ENCODE measurements at regions not wholly inside any gene's neighbourhood (a gene's known extent, or its start where the extent isn't known, plus 50 kb on each side); places are given as distances from the start of the nearest gene placed in this dataset.

GRCh38 chr12:112574896-112575558 is 156.3 kb downstream of the PTPN11 start:
- H3K9me1 ChIP-seq (ENCODE audit: insufficient read depth, low read length): no peaks in the 10 kb centered on the region
- no TSS peak for BruUV-seq (replicated peaks)
- no peak overlapping the region for H3K18ac ChIP-seq (ENCODE audit: low read depth, low read length)
- no peak overlapping the region for H3K4me3 ChIP-seq (ENCODE audit: insufficient read depth, low read depth, low read length)
- H2AK9ac ChIP-seq (replicated peaks; ENCODE audit: low read depth, low read length, poor library complexity): no peak overlapping the region
- WGBS, 2 experiments (ENCODE audit: extremely low coverage in 2 of 2, insufficient read length in 1 of 2): 2% methylated on average over 12 of the region's 42 CpGs; no CpG with 5 or more reads in 1 of the 2 experiments
- H2BK15ac ChIP-seq (ENCODE audit: low read depth, low read length): no peak overlapping the region
- intact Hi-C loops (cut with micrococcal nuclease): no loop called here
- no peak overlapping the region for H2BK5ac ChIP-seq (ENCODE audit: low read depth, low read length, poor library complexity, severe bottlenecking)
- CTCF ChIA-PET: no interaction called here
- DNase-seq (no peak), ATAC-seq (ENCODE audit: low read depth) (no peak)
- H3K27me3 ChIP-seq (ENCODE audit: control insufficient read depth, insufficient read depth, low read length): peaks cover 10% of the 10 kb centered on the region
- no peaks in the 10 kb centered on the region for H3K9me3 ChIP-seq (ENCODE audit: control insufficient read depth, insufficient read depth, low read length)
- H3K56ac ChIP-seq (ENCODE audit: extremely low read depth, insufficient read depth, low read length): no peak overlapping the region
- no peak for TF ChIP-seq CEBPB (IDR thresholded peaks at IDR 0.05; ENCODE audit: low read depth, low read length)
- no peak overlapping the region for H3K4ac ChIP-seq (ENCODE audit: low read depth, low read length)
- POLR2A ChIA-PET (ENCODE audit: unreplicated experiment): no interaction called here
- no peaks in the 10 kb centered on the region for H4K20me1 ChIP-seq (ENCODE audit: insufficient read depth, low read length)
- no peaks in the 10 kb centered on the region for H3K4me1 ChIP-seq (ENCODE audit: control insufficient read depth, insufficient read depth, low read length)
- no peaks in the 10 kb centered on the region for H3K79me1 ChIP-seq (ENCODE audit: low read depth in 1 of 2, low read length in 2 of 2)
- no peak overlapping the region for H2BK120ac ChIP-seq (ENCODE audit: low read depth, low read length)
- no peak overlapping the region for H4K8ac ChIP-seq (ENCODE audit: low read depth in 2 of 2, low read length in 2 of 2)
- no peak overlapping the region for H2AK5ac ChIP-seq (ENCODE audit: low read depth, low read length)
- dilution Hi-C loops (cut with HindIII; ENCODE audit: low sequenced_read_pairs, unreplicated experiment): no loop called here
- no peak overlapping the region for H4K91ac ChIP-seq (ENCODE audit: insufficient read depth, low read depth, low read length)
- H3K4me2 ChIP-seq (ENCODE audit: low read depth, low read length): no peak overlapping the region
- no peak overlapping the region for H3K14ac ChIP-seq (replicated peaks; ENCODE audit: low read depth, low read length)
- in situ Hi-C loops (cut with MboI; ENCODE audit: low sequenced_read_pairs): no loop called here
- H3K9ac ChIP-seq (ENCODE audit: low read depth, low read length): no peak overlapping the region
- no peak overlapping the region for H2BK20ac ChIP-seq (ENCODE audit: low read depth, low read length)
- H4K5ac ChIP-seq (ENCODE audit: low read depth, low read length): no peak overlapping the region
- no peaks in the 10 kb centered on the region for H3K36me3 ChIP-seq (ENCODE audit: control insufficient read depth, insufficient read depth, low read length)
- H3K23ac ChIP-seq (ENCODE audit: low read depth, low read length): no peak overlapping the region
- H2AFZ ChIP-seq (replicated peaks; ENCODE audit: low read length, poor library complexity): peak overlapping the region; percentile 11
- H3K27ac ChIP-seq (ENCODE audit: insufficient read depth, low read length): no peak overlapping the region
